GM21619 (cell line): ENCODE measurements at regions not wholly inside any gene's neighbourhood (a gene's known extent, or its start where the extent isn't known, plus 50 kb on each side); places are given as distances from the start of the nearest gene placed in this dataset.
"Not testable (repeated sequence)": the region's sequence is repeated elsewhere in the genome, so short reads cannot be mapped to it uniquely, and the experiment has no call there.

Source experiments
- ATAC-seq: cut with Tn5 transposase; IDR thresholded peaks from one replicate; pipeline ENCODE4 v1.9.1; 2021; ENCODE audit not compliant: unreplicated experiment

- ATAC-seq: no peak
Measured at GRCh38 chr15:70578196-70578595, 185.2 kb downstream of the UACA start.

- ATAC-seq: no peak
Measured at GRCh38 chr15:70576696-70577095, 186.7 kb downstream of the UACA start.

- ATAC-seq: no peak
Measured at GRCh38 chr15:70576276-70576675, 187.1 kb downstream of the UACA start.

GRCh38 chr15:70575231-70576226 lies 187.8 kb downstream of the UACA start:
- ATAC-seq: no peak

- ATAC-seq: not testable (repeated sequence)
Measured at GRCh38 chr15:70574325-70574724, 189.0 kb downstream of the UACA start.

GRCh38 chr15:70573121-70573850 lies 190.1 kb downstream of the UACA start:
- no peak for ATAC-seq

GRCh38 chr15:70569714-70570231 lies 193.6 kb downstream of the UACA start:
- no peak for ATAC-seq

GRCh38 chr15:70569091-70569713 lies 194.2 kb downstream of the UACA start:
- no peak for ATAC-seq

GRCh38 chr15:70566989-70567388 lies 196.4 kb downstream of the UACA start:
- no peak for ATAC-seq

- ATAC-seq: no peak
Measured at GRCh38 chr15:70566047-70566835, 197.1 kb downstream of the UACA start.

GRCh38 chr15:70563561-70564095 lies 199.7 kb downstream of the UACA start:
- ATAC-seq: no peak

- ATAC-seq: no peak
Measured at GRCh38 chr15:70562906-70563305, 200.5 kb downstream of the UACA start.

- ATAC-seq: no peak
Measured at GRCh38 chr15:70561885-70562284, 201.5 kb downstream of the UACA start.

GRCh38 chr15:70560617-70561328 lies 202.6 kb downstream of the UACA start:
- no peak for ATAC-seq

GRCh38 chr15:70559265-70560239 lies 203.8 kb downstream of the UACA start:
- ATAC-seq: no peak

GRCh38 chr15:70558406-70559264 lies 204.7 kb downstream of the UACA start:
- ATAC-seq: no peak

GRCh38 chr15:70557521-70558258 lies 205.7 kb downstream of the UACA start:
- ATAC-seq: no peak
